ENCODE measurements at regions not wholly inside any gene's neighbourhood (a gene's known extent, or its start where the extent isn't known, plus 50 kb on each side); places are given as distances from the start of the nearest gene placed in this dataset.

DNA sequence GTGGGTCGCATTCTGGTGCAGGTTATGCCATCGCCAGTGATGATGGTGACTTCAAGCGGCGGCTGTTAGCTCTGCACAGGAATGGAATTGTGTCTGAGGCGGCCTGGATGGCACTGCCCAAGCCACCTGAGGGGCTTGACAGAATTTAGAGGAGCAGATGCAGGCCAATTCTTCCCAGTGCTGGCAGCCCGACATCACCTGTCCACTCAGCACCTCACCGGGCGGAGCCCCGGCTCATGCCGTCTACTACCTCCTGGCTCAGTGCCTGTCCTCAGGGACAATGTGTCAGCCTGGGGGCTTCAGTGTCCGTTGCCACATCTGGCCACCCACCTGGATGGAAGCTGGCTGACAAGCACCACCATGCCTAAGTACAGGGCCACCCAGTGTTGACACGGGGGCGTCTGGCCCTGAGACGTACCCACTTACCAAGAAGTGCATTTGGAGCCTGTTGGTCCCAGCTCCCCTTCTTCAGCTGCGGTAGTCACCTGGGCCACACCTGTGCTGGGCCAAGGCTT, 420.5 kb upstream of the MKI67 start:
- no peaks in the 10 kb centered on the region for H3K4me1 Mint-ChIP-seq (ENCODE audit: low read depth)
- no peak overlapping the region for H3K27ac Mint-ChIP-seq
- intact Hi-C loops (cut with micrococcal nuclease): no loop called here
- no peak overlapping the region for H3K4me3 Mint-ChIP-seq (ENCODE audit: low read depth)
- peaks cover 5% of the 10 kb centered on the region for H3K27me3 Mint-ChIP-seq (ENCODE audit: low read depth)
- DNase-seq (ENCODE audit: low spot score): no peak
- H3K9me3 Mint-ChIP-seq: no peaks in the 10 kb centered on the region
- H3K36me3 Mint-ChIP-seq (ENCODE audit: low read depth): no peaks in the 10 kb centered on the region

GRCh38 chr10:128549101-128549608, 422.9 kb upstream of the MKI67 start:
- Mint-ChIP-seq H3K36me3 (ENCODE audit: low read depth) (no peaks in the 10 kb centered on the region), H3K4me3 (ENCODE audit: low read depth) (no peak overlapping the region), H3K27me3 (ENCODE audit: low read depth) (no peaks in the 10 kb centered on the region), H3K4me1 (ENCODE audit: low read depth) (no peaks in the 10 kb centered on the region), H3K9me3 (no peaks in the 10 kb centered on the region), H3K27ac (no peak overlapping the region)
- intact Hi-C loops (cut with micrococcal nuclease): no loop called here
- no peak for DNase-seq (ENCODE audit: low spot score)

GRCh38 chr10:128550045-128550444, 423.8 kb upstream of the MKI67 start:
- no peaks in the 10 kb centered on the region for H3K36me3 Mint-ChIP-seq (ENCODE audit: low read depth)
- H3K27me3 Mint-ChIP-seq (ENCODE audit: low read depth): no peaks in the 10 kb centered on the region
- no peak overlapping the region for H3K4me3 Mint-ChIP-seq (ENCODE audit: low read depth)
- DNase-seq (ENCODE audit: low spot score): no peak
- no peak overlapping the region for H3K27ac Mint-ChIP-seq
- intact Hi-C loops (cut with micrococcal nuclease): no loop called here
- H3K4me1 Mint-ChIP-seq (ENCODE audit: low read depth): no peaks in the 10 kb centered on the region
- no peaks in the 10 kb centered on the region for H3K9me3 Mint-ChIP-seq

GRCh38 chr10:128551475-128551874, 425.3 kb upstream of the MKI67 start:
- Mint-ChIP-seq H3K4me1 (ENCODE audit: low read depth) (no peaks in the 10 kb centered on the region), H3K9me3 (no peaks in the 10 kb centered on the region), H3K4me3 (ENCODE audit: low read depth) (no peak overlapping the region), H3K36me3 (ENCODE audit: low read depth) (no peaks in the 10 kb centered on the region), H3K27ac (no peak overlapping the region), H3K27me3 (ENCODE audit: low read depth) (no peaks in the 10 kb centered on the region)
- intact Hi-C loops (cut with micrococcal nuclease): no loop called here
- DNase-seq (ENCODE audit: low spot score): no peak

DNA sequence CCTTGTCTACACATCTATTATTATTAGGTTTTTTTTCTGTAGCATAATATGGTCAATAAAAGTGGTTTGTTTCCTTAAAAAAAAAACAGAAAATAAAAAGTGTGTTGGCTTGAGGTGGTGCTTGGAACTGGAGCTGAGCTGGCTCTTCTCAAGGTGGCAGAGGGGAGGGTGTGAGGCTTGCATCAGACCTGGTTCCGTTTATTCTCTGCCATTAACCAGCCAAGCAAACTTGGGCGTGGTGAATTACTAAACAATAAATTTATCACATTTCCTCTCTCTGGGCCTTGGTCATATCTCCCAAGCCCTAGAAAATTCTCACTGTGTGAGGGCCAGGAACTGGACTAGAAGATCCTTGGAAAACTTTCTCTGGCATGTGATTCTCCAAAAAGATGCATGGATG, 427.5 kb upstream of the MKI67 start:
- Mint-ChIP-seq H3K27me3 (ENCODE audit: low read depth) (no peaks in the 10 kb centered on the region), H3K9me3 (no peaks in the 10 kb centered on the region), H3K36me3 (ENCODE audit: low read depth) (no peaks in the 10 kb centered on the region), H3K27ac (no peak overlapping the region), H3K4me1 (ENCODE audit: low read depth) (no peaks in the 10 kb centered on the region), H3K4me3 (ENCODE audit: low read depth) (no peak overlapping the region)
- DNase-seq (ENCODE audit: low spot score): no peak
- intact Hi-C loops (cut with micrococcal nuclease): no loop called here

DNA sequence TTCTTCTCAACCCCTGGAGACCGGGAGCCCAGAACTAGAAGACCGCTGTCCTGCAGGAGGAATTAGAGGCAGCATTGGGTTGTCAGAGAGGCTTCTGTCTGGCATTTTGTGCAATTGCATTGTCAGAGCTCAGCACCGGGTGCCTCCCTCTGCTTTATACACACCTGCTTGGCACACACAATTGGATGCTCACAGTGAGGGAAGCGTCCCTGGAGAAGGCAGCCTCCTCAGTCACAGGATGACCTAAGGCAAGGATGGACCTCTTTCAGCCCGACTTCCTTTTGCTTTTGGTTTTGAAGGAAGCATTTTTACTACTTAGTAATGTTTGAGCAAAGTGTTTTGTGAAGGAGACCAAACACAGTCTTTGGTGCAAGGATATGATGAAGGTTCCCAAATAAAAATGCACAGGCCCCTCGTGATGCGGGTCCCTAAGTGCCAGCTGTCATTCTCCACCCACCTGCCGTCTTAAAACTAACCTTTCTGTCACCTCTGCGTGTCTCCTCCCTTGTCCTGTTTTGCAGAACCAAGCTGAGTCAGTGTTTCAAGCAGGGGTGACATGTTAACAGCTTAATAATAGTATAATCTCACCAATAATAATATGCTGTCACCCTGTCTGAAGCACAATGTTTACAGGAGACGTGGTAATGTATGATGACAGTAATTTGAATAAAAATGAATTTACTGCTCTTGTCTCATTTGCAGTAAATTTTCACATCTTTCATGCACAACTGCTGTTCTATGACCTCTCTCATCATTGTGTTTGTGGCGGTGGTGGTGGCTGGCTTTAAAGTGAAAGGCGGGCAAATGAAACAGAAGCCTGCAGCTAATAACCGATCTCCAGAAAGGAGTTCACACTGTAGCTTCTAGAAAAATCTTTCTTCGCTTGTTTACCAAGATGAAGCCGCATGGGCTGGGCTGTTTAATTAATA, 430.2 kb upstream of the MKI67 start:
- Mint-ChIP-seq H3K4me3 (ENCODE audit: low read depth) (no peak overlapping the region), H3K27me3 (ENCODE audit: low read depth) (no peaks in the 10 kb centered on the region), H3K36me3 (ENCODE audit: low read depth) (no peaks in the 10 kb centered on the region), H3K4me1 (ENCODE audit: low read depth) (no peaks in the 10 kb centered on the region), H3K9me3 (no peaks in the 10 kb centered on the region), H3K27ac (no peak overlapping the region)
- no peak for DNase-seq (ENCODE audit: low spot score)
- intact Hi-C loops (cut with micrococcal nuclease): no loop called here

GRCh38 chr10:128557149-128557710, 431.0 kb upstream of the MKI67 start:
- H3K27me3 Mint-ChIP-seq (ENCODE audit: low read depth): no peaks in the 10 kb centered on the region
- intact Hi-C loops (cut with micrococcal nuclease): no loop called here
- H3K27ac Mint-ChIP-seq: no peak overlapping the region
- H3K36me3 Mint-ChIP-seq (ENCODE audit: low read depth): no peaks in the 10 kb centered on the region
- H3K4me3 Mint-ChIP-seq (ENCODE audit: low read depth): no peak overlapping the region
- H3K9me3 Mint-ChIP-seq: no peaks in the 10 kb centered on the region
- DNase-seq (ENCODE audit: low spot score): no peak
- no peaks in the 10 kb centered on the region for H3K4me1 Mint-ChIP-seq (ENCODE audit: low read depth)

GRCh38 chr10:128560406-128560805, 434.2 kb upstream of the MKI67 start:
- no peaks in the 10 kb centered on the region for H3K27me3 Mint-ChIP-seq (ENCODE audit: low read depth)
- no peaks in the 10 kb centered on the region for H3K9me3 Mint-ChIP-seq
- no peaks in the 10 kb centered on the region for H3K4me1 Mint-ChIP-seq (ENCODE audit: low read depth)
- no peak overlapping the region for H3K4me3 Mint-ChIP-seq (ENCODE audit: low read depth)
- H3K36me3 Mint-ChIP-seq (ENCODE audit: low read depth): no peaks in the 10 kb centered on the region
- intact Hi-C loops (cut with micrococcal nuclease): no loop called here
- no peak overlapping the region for H3K27ac Mint-ChIP-seq
- no peak for DNase-seq (ENCODE audit: low spot score)

DNA sequence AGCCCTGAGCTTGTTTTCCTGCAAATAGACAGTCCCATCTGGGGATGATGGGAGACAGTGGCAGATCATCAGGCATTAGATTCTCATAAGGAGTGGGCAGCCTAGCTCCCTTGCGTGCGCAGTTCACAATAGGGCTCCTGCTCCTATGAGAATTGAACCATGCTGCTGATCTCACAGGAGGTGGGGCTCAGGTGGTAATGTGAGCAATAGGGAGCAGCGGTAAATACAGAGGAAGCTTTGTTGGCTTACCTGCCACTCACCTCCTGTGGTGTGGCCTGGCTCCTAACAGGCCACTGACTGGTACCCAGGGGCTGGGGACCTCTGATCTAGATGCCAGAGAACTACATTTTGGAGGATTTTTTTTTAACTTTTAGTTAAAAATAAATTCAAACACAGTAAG, 434.8 kb upstream of the MKI67 start:
- no peaks in the 10 kb centered on the region for H3K36me3 Mint-ChIP-seq (ENCODE audit: low read depth)
- H3K4me1 Mint-ChIP-seq (ENCODE audit: low read depth): no peaks in the 10 kb centered on the region
- H3K9me3 Mint-ChIP-seq: no peaks in the 10 kb centered on the region
- intact Hi-C loops (cut with micrococcal nuclease): no loop called here
- no peaks in the 10 kb centered on the region for H3K27me3 Mint-ChIP-seq (ENCODE audit: low read depth)
- no peak for DNase-seq (ENCODE audit: low spot score)
- no peak overlapping the region for H3K4me3 Mint-ChIP-seq (ENCODE audit: low read depth)
- no peak overlapping the region for H3K27ac Mint-ChIP-seq

GRCh38 chr10:128563387-128563786, 437.2 kb upstream of the MKI67 start:
- no peaks in the 10 kb centered on the region for H3K9me3 Mint-ChIP-seq

DNA sequence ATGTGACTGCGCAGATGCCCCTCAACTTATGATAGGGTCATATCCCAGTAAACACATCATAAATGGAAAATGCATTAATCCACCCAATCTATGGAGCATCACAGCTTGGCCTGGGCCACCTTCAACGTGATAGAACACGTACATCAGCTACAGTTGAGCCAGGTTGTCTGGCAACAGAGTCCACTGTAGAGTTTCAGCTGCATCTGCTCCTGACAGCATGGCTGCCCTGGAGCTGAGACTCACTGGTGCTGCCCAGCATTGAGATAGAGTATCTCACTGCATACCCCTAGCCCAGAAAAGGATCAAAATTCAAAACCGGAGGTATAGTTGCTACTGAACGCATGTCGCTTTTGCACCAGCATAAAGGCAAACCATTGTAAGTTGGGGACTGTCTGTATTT, 437.7 kb upstream of the MKI67 start:
- Mint-ChIP-seq H3K27ac (no peak overlapping the region), H3K9me3 (no peaks in the 10 kb centered on the region), H3K27me3 (ENCODE audit: low read depth) (no peaks in the 10 kb centered on the region), H3K4me1 (ENCODE audit: low read depth) (no peaks in the 10 kb centered on the region), H3K36me3 (ENCODE audit: low read depth) (no peaks in the 10 kb centered on the region), H3K4me3 (ENCODE audit: low read depth) (no peak overlapping the region)
- intact Hi-C loops (cut with micrococcal nuclease): no loop called here
- no peak for DNase-seq (ENCODE audit: low spot score)

More at GRCh38 chr10:128563387-128563786, 437.2 kb upstream of the MKI67 start:
- intact Hi-C loops (cut with micrococcal nuclease): no loop called here
- H3K4me3 Mint-ChIP-seq (ENCODE audit: low read depth): no peak overlapping the region
- H3K4me1 Mint-ChIP-seq (ENCODE audit: low read depth): no peaks in the 10 kb centered on the region
- no peak overlapping the region for H3K27ac Mint-ChIP-seq
- no peaks in the 10 kb centered on the region for H3K27me3 Mint-ChIP-seq (ENCODE audit: low read depth)
- H3K36me3 Mint-ChIP-seq (ENCODE audit: low read depth): no peaks in the 10 kb centered on the region
- DNase-seq (ENCODE audit: low spot score): no peak

DNA sequence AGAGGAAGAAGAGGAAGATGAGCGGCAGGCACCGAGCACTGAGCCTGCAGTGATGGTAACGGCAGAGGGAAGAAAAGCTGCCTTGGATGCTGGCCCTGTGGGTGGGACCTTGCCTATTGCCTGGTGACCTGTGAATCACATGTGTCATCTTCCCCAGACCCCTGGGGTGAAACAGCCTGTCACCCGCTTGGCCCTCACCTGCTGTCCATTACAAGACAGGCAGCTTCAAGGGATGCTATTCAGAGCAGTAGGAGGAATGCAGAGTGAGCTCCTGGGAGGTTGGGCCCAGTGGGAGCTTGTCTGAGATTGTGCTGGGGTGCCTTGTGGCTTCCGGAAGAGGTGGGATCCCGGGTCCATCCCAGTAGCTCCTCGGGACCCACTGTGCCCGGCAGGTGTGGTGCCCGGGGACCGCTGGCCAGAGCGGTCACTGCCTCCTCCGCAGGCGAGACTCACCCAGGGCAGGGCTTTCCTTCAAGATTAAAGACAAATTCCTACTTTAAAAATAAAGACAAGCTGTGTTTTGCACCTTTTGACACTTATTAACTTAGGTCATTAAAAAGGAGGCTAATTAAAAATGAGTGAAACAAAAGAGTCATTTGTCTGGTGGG, 440.2 kb upstream of the MKI67 start:
- Mint-ChIP-seq H3K36me3 (ENCODE audit: low read depth) (no peaks in the 10 kb centered on the region), H3K4me1 (ENCODE audit: low read depth) (no peaks in the 10 kb centered on the region), H3K27me3 (ENCODE audit: low read depth) (no peaks in the 10 kb centered on the region), H3K4me3 (ENCODE audit: low read depth) (no peak overlapping the region), H3K27ac (no peak overlapping the region), H3K9me3 (no peaks in the 10 kb centered on the region)
- DNase-seq (ENCODE audit: low spot score): no peak
- intact Hi-C loops (cut with micrococcal nuclease): no loop called here

DNA sequence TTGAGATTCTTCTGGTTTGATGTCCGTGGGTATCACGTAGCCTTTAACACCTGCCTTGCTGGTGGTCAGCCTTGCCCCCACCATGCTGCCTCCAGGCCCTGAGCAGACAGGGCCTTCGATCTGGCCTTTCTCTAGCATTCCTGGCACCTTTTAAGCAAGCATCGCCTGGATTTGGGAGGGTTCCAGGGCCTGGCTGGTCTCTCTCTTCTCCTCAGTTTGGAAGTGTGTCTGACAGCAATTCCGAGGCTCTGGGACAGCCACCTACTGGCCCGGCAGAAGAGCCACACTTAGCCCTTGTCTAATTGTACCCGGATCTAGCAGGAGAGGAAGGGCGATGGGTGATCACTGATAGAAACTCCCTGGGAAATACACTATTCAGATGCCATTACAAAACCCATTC, 441.3 kb upstream of the MKI67 start:
- no peaks in the 10 kb centered on the region for H3K9me3 Mint-ChIP-seq
- DNase-seq (ENCODE audit: low spot score): no peak
- intact Hi-C loops (cut with micrococcal nuclease): no loop called here
- H3K27ac Mint-ChIP-seq: no peak overlapping the region
- no peak overlapping the region for H3K4me3 Mint-ChIP-seq (ENCODE audit: low read depth)
- no peaks in the 10 kb centered on the region for H3K4me1 Mint-ChIP-seq (ENCODE audit: low read depth)
- no peaks in the 10 kb centered on the region for H3K27me3 Mint-ChIP-seq (ENCODE audit: low read depth)
- no peaks in the 10 kb centered on the region for H3K36me3 Mint-ChIP-seq (ENCODE audit: low read depth)

Measured in activated T-helper 2 cell treated with anti-CD3 and anti-CD28 coated beads, Interferon-gamma antibody, Interleukin-2, Interleukin-4, amounts not matched to agents 10 μg/mL and 5 μg/mL and 100 μg/mL, durations not matched to agents 14 hours and 24 hours and 36 hours (primary cell).